ENCODE measurements at regions not wholly inside any gene's neighbourhood (a gene's known extent, or its start where the extent isn't known, plus 50 kb on each side); places are given as distances from the start of the nearest gene placed in this dataset.
A peak's percentile ranks its signal among the peaks of the same experiment; 100 is the strongest.

GRCh38 chr15:95286352-95286880 is 1044.1 kb upstream of the NR2F2 start:
- DNase-seq = no peak

- no peak for DNase-seq
These were observed 1042.8 kb upstream of the NR2F2 start for GRCh38 chr15:95287720-95288103.

GRCh38 chr15:95288626-95289025 is 1041.9 kb upstream of the NR2F2 start:
- no peak for DNase-seq

GRCh38 chr15:95290176-95290974 is 1040.1 kb upstream of the NR2F2 start:
- DNase-seq = no peak

- DNase-seq = peak in 1 of 2 donors; percentile 64
These were observed 1038.5 kb upstream of the NR2F2 start for GRCh38 chr15:95291898-95292472.

GRCh38 chr15:95292785-95293450 is 1037.6 kb upstream of the NR2F2 start:
- peak in 1 of 2 donors; percentile 48 for DNase-seq

- no peak for DNase-seq
These were observed 1037.0 kb upstream of the NR2F2 start for GRCh38 chr15:95293456-95294031.

- DNase-seq = peak in 1 of 2 donors; percentile 48
These were observed 1035.1 kb upstream of the NR2F2 start for GRCh38 chr15:95295363-95295762.

- DNase-seq = no peak
These were observed 1034.4 kb upstream of the NR2F2 start for GRCh38 chr15:95295896-95296625.

- DNase-seq = no peak
These were observed 1033.9 kb upstream of the NR2F2 start for GRCh38 chr15:95296643-95297042.

GRCh38 chr15:95298729-95299128 is 1031.8 kb upstream of the NR2F2 start:
- no peak for DNase-seq

- DNase-seq = no peak
These were observed 1029.5 kb upstream of the NR2F2 start for GRCh38 chr15:95300958-95301357.

GRCh38 chr15:95302206-95302605 is 1028.3 kb upstream of the NR2F2 start:
- DNase-seq = no peak

- DNase-seq = no peak
These were observed 1027.7 kb upstream of the NR2F2 start for GRCh38 chr15:95302809-95303208.

GRCh38 chr15:95303713-95304112 is 1026.8 kb upstream of the NR2F2 start:
- DNase-seq = no peak

GRCh38 chr15:95304151-95304946 is 1026.2 kb upstream of the NR2F2 start:
- peak; percentile 79 to 85 for DNase-seq

- no peak for DNase-seq
These were observed 1025.5 kb upstream of the NR2F2 start for GRCh38 chr15:95304947-95305400.

- no peak for DNase-seq
These were observed 1023.4 kb upstream of the NR2F2 start for GRCh38 chr15:95307115-95307514.

- no peak for DNase-seq
These were observed 1011.3 kb upstream of the NR2F2 start for GRCh38 chr15:95319242-95319641.

- DNase-seq = no peak
These were observed 1006.7 kb upstream of the NR2F2 start for GRCh38 chr15:95323796-95324195.

- no peak for DNase-seq
These were observed 1005.8 kb upstream of the NR2F2 start for GRCh38 chr15:95324656-95325055.

Data from right lung (tissue), 2 donors.